RKO (cell line): ENCODE measurements at regions not wholly inside any gene's neighbourhood (a gene's known extent, or its start where the extent isn't known, plus 50 kb on each side); places are given as distances from the start of the nearest gene placed in this dataset.
"Not testable (repeated sequence)": the region's sequence is repeated elsewhere in the genome, so short reads cannot be mapped to it uniquely, and the experiment has no call there.

Experiments
- DNase-seq: peaks from one replicate; pipeline ENCODE4 v3.0.0-alpha.2; 2016; ENCODE audit warnings: low spot score

DNA sequence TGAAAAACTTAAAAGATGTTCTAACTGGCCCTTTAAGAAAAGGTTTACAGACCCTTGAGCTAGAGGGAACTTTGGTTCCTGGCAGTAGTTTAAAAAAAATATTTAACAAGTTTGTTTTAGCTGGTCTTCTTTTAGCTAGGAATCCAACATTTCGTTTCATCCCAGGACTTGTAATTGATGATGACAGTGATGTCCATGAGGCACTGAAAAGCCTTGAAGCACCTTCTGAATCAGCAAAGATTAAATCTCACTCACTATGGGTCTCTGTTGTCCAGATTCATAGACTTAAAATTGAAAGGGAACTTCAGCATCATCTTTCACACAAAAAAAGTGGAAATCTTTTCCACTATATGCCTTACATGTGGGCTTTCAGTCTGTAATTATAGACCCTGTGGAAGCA lies 102.9 kb upstream of the ETAA1 start:
- DNase-seq, result no peak

DNA sequence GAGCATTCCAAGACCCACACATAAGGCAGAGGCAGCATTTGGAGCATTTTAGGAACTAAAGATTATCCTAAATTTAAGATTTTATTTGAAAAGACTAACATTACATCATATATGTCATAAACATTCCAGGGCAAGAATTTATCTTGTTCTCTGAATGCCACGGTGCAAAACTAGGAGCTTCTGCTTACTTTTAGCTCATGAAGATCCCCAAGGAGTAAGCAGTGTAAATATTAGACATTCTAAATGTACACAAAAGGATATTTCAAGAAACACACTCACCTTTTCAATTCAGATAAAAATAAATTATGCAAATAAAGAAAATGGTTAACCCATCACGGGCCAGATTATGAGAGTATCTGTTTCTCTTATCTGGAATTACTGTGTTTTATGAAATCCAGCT lies 101.7 kb upstream of the ETAA1 start:
- DNase-seq, result no peak

DNA sequence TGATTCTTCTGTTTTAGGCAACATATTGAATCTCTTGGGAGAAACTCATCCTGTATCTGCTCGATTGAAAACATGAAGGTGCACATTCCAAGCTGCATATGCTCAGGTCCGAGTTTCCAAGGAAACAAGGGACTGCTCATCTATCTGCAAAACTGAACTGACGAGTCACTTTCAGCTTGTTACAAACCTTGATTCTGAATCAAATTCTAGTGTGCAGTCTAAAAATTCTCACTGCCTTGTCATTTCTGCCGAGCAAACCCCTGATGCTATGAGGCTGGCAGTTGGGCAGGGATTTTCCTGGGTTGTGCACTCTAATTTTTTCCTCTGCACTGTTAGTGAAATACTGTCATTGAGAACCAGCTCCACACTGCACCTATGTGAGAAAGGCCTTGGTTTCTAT lies 101.3 kb upstream of the ETAA1 start:
- DNase-seq, result no peak

DNA sequence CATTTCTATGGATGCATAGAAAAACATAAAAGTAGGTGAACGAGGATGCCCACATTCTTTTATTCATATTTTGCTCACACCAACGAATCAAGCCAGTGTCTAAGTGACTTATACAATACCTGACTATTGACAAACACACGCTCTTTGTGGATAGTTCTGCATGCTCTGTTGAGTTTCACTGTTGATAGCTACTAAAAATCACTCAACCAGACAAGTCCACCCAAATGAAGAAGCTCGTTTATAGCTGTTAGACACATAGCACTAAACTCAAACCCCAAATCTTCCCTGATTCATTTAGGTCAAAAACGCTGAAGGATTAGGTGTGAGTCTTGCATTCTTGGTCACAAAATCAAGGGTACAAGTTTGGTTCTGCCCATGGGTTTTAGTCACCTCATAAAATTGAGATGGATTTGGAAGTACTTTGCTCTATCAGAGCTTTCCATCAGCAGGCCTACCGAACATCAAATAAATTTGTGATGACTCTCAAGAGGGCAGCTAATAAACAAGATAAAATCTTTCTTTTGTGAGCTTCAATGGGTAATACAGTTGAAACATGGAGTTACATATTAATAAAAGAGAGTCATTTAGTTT lies 92.7 kb upstream of the ETAA1 start:
- no peak for DNase-seq

DNA sequence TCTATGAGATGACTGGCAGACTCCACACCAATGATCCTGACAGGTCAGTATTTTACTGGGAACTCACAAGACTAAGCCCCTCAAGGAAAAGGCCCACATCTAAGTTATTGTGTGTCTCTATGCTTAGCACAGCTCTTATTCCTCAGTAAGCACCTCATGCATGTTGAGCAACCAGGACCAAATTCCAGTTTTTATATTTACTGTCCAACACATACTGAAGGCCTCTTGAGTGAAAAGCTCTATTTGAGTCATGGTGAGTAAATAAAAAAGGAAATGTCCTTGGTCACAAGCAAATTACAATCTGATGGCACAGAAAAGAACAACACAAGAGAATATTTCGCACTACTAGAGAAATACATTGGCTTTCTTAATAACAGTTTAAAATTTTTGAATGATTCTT lies 87.9 kb upstream of the ETAA1 start:
- peak; percentile 3 for DNase-seq

DNA sequence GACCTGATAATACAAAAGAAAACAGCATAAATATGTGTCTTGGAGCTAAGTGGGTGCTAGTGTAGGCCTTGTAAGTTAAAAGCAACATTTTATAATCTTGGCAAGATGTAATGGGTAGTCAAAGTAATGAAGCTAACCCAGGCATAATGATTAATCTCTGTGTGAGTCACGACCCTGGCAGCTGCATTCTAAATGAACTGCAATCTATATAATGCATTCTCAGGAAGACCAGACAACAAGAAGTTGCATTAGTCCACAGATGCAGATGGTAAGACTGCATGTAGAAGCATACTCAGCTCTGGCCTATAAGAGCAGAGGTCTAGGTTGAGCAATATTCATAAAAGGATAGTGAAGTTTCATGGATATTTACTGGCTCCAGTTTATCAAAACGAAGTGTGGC lies 85.6 kb upstream of the ETAA1 start:
- peak; percentile 67 for DNase-seq

DNA sequence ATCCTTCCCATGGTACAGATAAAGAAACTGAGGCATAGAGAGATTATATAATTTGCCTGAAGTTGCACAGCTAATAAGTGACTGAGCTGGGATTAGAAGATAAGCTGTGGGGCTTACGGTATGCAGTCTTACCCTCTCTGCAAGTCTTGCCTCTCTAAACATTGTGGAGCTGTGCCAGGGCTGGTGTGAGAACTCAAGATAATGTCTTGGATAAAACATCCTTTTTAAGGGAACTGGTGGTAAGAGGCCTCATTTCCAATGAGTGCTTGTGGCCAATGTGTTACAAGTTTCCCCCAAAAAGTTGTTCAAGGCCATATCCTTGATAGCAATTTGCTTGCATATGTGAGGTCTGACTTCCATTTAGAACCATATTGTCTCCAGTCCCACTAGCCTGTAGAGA lies 84.3 kb upstream of the ETAA1 start:
- no peak for DNase-seq

DNA sequence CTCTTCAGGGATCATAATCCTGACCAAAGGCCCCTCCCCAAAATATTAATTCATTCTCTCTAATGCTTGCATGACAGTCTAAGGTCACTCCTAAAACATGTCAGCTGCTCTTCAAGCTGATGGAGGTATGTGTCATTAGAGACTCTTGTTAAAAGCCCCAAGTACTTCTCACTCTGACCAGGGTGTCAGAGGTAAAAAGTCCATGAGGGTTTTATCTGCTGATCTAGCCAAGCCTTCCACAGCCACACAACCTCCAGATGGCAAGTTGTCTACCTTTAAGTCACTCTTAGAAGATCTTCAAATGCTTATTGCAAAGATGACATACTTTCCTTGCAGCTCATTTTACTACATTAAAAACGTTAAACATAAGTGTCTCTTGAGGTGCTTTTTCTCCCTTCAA lies 83.6 kb upstream of the ETAA1 start:
- no peak for DNase-seq

DNA sequence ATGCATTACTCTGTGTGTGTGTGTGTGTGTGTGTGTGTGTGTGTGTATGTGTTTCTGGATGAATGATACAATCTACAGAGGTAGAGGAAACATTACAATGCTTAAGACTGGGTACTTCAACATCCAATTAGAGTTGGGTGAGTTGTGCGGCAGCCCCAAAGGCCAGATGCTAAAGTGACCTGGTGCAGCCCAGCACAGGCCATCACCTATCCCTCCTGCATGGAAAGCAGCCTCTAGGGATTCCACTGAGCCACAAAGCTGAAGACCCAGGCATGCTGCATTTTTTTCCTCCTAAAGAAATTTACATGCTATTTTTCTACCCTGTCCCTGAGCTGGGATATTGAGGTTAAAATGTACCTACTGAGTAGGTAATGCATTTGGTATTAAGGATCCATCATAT lies 79.1 kb upstream of the ETAA1 start:
- DNase-seq, result no peak

DNA sequence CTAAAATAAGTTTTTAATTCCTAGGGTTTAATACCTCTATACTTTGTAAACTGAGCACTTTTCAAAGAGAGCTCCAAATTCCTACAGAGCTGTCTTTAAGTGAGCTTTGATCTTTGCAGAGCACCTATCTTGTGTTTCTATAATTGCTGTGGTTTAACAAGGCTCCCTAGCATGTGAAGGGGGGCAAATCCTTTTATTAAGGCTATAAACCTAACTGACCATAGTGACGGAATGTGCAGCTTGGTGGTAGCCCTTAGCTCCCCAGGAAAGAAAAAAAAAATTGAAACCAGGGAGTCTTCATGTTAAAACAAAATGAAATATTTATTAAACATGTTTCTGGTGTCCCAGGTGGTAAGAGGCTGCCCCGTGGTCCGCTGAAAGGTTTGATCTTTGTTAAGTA lies 78.6 kb upstream of the ETAA1 start:
- DNase-seq, result no peak

DNA sequence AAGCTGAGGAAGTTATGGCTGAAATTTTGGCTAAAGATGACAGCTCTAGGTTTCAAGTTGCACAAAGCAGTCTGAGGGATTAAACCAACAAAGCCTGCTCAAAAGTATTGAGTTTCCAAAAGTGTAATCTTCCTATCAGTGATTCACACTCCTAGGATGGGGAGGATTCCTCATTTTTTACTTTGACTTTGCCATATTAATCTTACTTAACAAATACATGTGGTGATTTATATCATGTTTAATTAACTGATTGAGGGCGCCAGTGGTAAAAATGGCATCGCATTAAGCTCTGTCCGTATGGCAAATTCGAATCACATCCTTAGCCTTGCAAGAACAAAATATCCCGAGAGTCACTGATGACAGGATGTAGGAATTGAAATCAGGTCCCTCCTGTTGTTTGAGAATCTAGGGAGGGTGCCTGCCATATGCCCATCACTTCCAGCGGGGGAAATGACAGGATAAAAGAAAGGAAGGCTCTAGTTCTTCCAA lies 78.1 kb upstream of the ETAA1 start:
- DNase-seq, result no peak

DNA sequence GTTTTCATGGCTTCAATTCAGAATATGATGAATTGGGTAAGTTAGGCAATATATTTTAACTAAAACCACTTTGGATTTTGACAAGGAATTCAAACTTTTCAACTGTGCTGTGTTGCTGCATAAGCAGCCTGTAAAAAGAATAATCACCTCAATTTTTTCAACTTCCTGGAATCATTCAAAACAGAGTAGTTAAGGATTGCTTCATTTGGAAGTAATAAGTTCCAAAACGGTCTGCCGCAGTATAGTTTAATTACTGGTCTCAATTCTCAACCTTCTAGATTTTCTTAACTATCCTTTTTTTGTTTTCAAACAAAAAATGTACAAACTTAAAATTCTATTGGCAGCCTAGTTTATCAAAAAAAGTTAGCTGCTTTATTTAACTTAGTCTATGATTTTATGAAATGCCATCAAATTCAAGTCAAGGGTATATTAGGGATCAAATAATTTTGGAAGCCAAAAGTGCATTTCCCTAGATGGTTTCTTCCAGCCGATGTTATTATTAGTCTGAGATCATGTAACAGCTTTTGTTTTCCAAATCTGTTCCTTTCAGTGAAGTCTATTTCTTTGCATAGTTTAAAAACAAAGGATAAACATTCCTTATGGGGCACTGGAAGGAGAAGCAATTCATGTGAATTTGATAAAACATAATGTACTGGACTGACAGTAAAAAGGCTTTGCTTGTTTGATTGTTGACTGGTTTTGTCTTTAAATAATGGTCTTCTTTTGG lies 76.1 kb upstream of the ETAA1 start:
- DNase-seq, result no peak

DNA sequence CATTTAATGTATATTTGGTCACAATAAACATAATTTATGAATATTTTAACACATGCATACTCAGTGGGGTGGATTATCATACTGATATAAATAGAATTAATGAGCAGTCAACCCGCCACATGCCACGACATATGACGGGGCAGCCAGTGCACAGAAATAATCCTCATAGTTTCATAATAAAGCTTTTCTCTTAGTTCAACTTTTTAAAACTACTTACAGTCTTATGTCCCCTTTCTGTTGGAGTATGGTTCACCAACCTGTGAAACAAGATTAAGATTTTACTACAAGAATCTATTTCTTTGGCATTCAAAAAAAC lies 75.6 kb upstream of the ETAA1 start:
- DNase-seq, result no peak

DNA sequence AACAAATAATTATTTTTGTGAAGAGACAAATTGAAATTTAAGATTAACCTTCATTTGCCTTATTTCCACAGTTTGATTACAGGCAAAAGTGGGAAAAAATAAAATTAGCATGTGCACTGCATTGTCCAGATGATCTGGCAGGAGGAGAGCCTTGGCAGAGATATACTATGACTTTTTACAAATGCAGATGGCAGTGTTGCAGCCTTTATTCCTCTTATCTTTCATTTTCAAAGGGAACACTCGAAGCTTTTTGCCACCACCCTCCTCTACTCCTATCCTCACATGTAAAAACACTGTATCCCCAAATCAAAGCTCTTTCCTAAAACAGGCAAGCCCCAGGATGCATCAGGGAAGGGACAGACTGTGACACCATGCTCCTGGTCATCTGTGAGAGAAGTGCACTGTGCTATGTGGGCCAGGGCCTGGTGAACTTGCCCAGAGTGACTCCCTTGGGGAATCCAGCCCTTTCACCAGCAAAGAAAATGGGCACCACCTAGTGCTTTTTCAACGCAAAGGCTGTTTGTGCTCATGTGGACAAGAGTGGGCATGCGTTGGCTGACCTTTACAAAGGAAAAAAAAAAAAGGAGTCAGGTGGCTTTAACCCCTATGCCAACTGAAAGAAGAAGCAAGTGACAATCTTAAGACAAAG lies 74.7 kb upstream of the ETAA1 start:
- peak; percentile 68 for DNase-seq

DNA sequence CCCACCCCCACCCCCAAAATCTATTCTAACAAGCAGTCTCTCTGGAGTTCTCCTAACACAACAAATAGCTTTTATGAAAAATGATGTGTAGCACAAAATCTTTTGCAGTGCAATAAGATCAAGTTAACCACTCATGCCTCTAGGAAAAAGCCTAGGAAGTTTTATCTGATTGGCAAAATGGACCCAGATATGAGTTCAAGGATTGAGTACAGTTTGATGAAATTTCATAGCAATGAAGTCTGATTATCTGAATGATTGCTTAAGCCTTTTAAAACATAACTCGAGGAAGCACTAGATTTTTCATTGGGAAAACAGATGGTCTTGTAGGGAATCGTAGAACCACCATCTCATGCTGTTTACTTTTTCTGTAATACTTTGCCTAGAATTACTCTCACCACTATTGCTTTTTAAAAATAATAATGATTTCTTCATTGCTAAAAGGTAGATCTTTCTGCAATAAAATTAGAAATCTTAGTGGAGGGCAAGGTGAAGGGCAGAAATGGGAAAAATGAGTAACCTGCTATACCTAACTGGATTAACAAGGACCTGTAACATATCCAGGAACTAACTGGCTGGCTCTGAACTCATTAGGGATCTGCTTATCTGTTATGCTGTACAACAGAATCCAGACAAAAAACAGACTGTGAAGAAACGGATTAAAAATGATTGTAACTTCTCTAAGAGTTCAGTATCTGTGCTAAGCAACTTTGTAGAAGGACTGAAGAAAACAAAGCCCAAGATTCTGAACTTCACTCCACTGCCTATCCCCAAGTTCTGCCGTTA lies 73.7 kb upstream of the ETAA1 start:
- no peak for DNase-seq

DNA sequence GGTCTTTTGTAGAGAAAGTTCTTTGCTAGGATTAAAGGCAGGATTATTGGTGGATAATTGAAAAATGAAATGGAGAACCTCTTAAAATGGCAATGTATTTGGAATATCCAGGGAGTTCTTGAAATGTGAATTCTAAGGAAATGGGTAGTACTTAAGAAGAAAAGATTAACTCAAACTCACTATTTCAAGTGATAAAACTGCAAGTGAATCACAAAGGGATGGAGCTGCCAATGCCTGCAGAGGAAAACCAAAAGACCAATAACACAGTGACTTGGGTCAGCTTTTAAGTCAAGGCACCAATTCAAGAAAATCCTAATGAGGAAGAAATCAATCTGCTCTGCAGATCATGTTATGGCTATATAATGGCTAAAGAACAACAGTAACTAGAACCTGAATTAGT lies 67.6 kb upstream of the ETAA1 start:
- no peak for DNase-seq

DNA sequence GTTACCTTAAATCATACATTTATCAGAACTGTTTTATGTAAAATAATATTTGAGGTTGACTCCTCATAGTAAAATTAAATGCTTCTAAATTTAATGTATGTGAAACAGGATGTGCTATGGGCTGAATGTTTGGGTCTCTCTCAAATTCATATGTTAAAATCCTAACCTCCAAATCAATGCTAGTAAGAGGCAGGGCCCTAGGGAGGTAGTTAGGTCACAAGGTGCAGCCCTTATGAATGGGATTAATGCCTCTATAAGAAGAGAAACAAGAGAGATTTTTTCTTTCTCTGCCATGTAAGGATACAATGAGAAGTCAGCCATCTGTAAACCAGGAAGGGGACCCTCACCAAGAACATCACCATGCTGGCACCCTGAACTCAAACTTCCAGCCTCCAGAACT lies 67.2 kb upstream of the ETAA1 start:
- DNase-seq, result no peak

DNA sequence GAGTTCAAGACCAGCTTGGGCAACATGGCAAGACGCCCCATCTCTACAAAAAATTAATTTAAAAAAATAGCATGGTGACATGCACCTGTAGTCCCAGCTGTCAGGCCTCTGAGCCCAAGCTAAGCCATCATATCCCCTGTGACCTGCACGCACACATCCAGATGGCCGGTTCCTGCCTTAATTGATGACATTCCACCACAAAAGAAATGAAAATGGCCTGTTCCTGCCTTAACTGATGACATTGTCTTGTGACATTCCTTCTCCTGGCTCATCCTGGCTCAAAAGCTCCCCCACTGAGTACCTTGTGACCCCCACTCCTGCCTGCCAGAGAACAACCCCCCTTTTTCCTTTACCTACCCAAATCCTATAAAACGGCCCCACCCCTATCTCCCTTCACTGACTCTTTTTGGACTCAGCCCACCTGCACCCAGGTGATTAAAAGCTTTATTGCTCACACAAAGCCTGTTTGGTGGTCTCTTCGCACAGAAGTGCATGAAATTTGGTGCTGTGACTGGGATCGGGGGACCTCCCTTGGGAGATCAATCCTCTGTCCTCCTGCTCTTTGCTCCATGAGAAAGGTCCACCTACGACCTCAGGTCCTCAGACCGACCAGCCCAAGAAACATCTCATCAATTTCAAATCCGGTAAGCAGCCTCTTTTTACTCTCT lies 65.6 kb upstream of the ETAA1 start:
- not testable (repeated sequence) for DNase-seq

DNA sequence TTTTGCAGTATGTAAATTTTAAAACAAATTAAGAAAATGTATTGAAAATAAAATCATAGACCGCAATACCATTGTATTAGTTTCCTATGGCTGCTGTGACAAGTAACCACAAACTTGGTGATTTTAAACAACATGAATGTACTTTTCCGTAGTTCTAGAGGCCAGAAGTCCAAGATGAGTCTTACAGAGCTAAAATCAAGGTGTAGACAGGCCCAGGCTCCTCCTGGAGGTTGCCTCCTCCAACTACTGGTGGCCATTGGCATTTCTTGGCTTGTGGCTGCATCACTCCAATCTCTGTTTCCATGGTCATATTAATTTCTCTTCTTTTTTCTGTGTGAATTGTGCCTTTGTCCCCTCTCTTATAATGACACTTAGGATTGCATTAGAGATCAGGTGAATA lies 59.2 kb upstream of the ETAA1 start:
- no peak for DNase-seq

DNA sequence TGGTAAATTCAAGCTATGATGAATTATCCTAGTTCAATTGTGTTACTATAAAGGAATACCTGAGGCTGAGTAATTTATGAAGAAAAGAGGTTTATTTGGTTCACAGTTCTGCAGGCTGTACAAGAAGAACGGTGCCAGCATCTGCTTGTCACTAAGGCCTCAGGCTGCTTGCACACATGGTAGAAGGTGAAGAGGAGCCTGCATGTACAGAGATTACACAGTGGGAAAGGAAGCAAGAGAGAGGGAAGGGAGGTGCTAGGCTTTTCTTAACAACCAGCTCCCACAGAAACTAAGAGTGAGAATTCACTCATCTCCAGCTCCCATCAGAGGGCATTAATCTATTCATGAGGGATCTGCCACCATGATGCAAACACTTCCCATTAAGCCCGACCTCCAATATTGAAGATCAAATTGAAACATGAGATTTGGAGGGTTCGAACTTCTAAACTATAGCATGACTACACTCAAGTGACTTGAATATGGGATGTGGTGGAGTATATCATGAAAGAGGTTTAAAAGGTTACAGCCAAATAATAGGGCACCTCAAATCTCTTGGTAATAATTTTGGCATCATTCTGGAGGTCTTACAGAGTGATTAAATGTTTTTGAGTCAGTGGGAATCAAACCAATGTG lies 58.4 kb upstream of the ETAA1 start:
- no peak for DNase-seq

DNA sequence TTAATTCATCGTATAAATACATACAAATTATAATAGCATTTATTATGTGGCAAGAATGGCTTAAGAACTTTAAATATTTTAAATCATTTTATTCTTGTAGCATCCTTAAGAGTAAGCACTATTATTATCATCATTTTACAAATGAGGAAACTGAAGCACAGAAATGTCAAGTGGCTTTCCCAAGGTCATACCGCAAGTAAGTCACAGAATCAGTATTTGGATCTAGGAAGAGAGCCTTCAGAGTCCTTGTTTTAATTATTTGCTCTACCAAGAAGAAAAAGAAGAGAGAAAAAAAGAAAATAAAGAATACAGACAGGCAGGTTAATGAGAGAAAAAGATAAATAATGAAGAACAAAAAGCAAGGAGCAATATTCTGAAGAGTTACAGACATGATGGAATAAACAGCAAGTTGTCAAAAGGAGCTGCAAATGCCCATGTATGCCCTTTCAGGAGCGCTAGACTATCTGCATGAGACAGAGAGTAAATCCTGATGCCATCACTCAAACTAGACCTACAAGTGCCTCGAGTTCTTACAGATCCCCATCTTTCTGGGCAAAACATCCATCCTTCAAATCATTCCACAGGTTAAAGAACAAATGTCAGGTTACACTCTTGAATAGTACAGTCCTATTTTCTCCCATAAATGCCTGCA lies 57.8 kb upstream of the ETAA1 start:
- DNase-seq, result no peak
